HAP-1 (cell line): ENCODE measurements at regions not wholly inside any gene's neighbourhood (a gene's known extent, or its start where the extent isn't known, plus 50 kb on each side); places are given as distances from the start of the nearest gene placed in this dataset.

Source experiments
- DNase-seq, 2 experiments: peaks; one replicate each; pipeline ENCODE4 v3.0.0-alpha.2; 2016 to 2020; ENCODE audit warnings: low spot score in 2 of 2
- H3K27me3 ChIP-seq: fragments of 250-450 bp; sonication (Bioruptor Pico); 2 replicates; pipeline ENCODE4 v1.5.1; 2020; ENCODE audit warnings: low read depth, mild to moderate bottlenecking, moderate library complexity
- H3K36me3 ChIP-seq: fragments of 250-450 bp; sonication (Bioruptor Pico); replicated peaks from 2 replicates; pipeline ENCODE4 v1.5.1; 2020; ENCODE audit warnings: mild to moderate bottlenecking
- H3K4me1 ChIP-seq: fragments of 250-450 bp; sonication (Bioruptor Pico); 2 replicates; pipeline ENCODE4 v1.5.1; 2020; ENCODE audit warnings: mild to moderate bottlenecking
- H3K4me3 ChIP-seq: fragments of 250-450 bp; sonication (Bioruptor Pico); 2 replicates; pipeline ENCODE4 v1.5.1; 2020; ENCODE audit warnings: mild to moderate bottlenecking, moderate library complexity
- H3K9me3 ChIP-seq: fragments of 250-450 bp; sonication (Bioruptor Pico); 2 replicates; pipeline ENCODE4 v1.5.1; 2020; ENCODE audit warnings: mild to moderate bottlenecking, moderate library complexity
- in situ Hi-C: fragments of 300-500 bp; cut with MboI; formaldehyde crosslinking; loops from 3 replicates; pipeline ENCODE4 v1.14.3; 2020; ENCODE audit warnings: low sequenced_read_pairs, inconsistent platforms, mixed read lengths

- Histone ChIP-seq H3K4me1 (no peaks in the 10 kb centered on the region), H3K36me3 (no peaks in the 10 kb centered on the region), H3K27me3 (no peaks in the 10 kb centered on the region), H3K4me3 (no peak overlapping the region), H3K9me3 (no peaks in the 10 kb centered on the region)
- in situ Hi-C loops: no loop called here
- no peak for DNase-seq
Observed at GRCh38 chr7:145082366-145083161, 246.7 kb upstream of the TPK1 start.

DNA sequence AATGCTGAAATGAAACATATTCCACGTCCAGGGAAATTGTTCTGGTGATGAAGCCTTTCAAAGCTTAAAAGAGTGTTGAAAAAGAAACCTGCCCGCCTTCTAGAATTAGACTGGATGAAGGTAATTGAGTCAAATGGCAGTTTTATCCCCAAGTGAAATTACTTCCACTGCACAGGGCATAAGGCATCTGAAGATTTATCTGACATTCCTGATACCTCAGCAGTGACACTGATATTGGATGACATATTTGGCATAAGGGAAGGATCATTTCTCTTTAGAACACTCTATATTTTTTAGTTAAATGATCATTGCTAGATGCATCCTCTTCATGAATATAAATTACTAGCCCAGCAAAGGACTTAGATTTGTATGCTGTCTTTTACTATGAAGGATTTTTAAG lies 229.6 kb upstream of the TPK1 start:
- H3K9me3 ChIP-seq: no peaks in the 10 kb centered on the region
- no peak overlapping the region for H3K4me3 ChIP-seq
- no peaks in the 10 kb centered on the region for H3K36me3 ChIP-seq
- in situ Hi-C loops: no loop called here
- no peaks in the 10 kb centered on the region for H3K4me1 ChIP-seq
- no peak for DNase-seq
- no peaks in the 10 kb centered on the region for H3K27me3 ChIP-seq

DNA sequence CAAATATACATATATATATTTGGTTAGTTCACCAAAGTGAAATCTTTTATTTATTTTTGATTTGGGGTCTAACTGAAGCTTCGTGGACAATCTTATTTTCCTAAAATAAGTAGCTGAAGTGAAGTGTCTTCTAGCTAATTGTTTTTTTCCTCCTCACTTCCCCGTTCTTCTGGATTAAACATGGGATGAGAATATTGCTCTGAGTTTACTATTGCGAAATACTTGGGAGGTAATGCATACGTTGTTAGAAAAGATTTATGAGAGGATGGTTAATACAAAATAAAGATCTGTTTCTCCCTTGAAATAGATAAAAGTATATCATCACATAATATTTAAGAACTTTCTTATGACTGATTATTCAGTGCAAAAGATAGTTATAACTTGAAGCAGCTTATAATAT lies 228.3 kb upstream of the TPK1 start:
- Histone ChIP-seq H3K27me3 (no peaks in the 10 kb centered on the region), H3K4me3 (no peak overlapping the region), H3K9me3 (no peaks in the 10 kb centered on the region), H3K36me3 (no peaks in the 10 kb centered on the region), H3K4me1 (no peaks in the 10 kb centered on the region)
- DNase-seq: no peak
- in situ Hi-C loops: no loop called here

GRCh38 chr7:145053781-145054180 lies 217.9 kb upstream of the TPK1 start:
- Histone ChIP-seq H3K4me3 (no peak overlapping the region), H3K27me3 (no peaks in the 10 kb centered on the region), H3K36me3 (no peaks in the 10 kb centered on the region), H3K4me1 (no peaks in the 10 kb centered on the region), H3K9me3 (no peaks in the 10 kb centered on the region)
- DNase-seq: no peak
- in situ Hi-C loops: no loop called here

- in situ Hi-C loops: no loop called here
Observed at GRCh38 chr7:145050415-145050814, 214.6 kb upstream of the TPK1 start.

DNA sequence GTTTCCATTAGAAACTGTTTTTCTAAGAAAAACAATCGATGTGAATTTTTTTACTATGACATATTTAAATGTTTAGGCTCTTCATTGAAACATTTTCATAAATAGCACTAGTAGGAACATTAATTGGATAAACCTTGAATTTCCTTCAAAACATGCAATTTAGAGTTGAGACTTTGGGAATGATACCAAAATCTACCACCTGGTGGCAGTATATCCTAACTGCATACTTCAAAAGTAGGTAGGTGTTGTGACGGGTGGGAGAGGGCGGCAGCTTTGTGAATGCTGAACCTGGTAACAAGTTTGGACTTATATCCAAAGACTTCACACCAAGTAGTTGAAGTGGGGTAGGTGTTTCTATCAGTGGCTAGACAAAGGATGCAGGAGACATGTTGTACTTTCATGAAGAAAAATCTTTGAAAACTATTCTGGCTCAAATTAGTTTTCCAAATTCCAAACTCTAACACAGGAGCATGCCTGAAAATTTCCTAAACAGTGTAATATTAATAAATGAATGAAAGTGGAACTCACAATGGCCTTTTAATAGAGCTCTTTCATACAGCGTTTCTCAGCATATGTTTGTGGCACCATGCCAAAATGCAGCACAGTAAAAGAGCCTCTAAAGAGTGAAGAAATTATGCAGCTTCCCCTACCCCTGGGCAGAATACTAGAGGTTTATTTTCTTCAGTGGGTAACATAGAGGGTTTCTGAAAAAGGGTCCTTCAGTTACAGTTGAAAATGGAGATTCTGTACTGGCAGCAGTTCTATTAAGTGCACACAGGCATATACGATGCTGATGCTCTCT lies 201.0 kb upstream of the TPK1 start:
- DNase-seq: peak; percentile 53 to 68
- Histone ChIP-seq H3K27me3 (no peaks in the 10 kb centered on the region), H3K4me1 (no peaks in the 10 kb centered on the region), H3K4me3 (no peak overlapping the region), H3K36me3 (no peaks in the 10 kb centered on the region), H3K9me3 (no peaks in the 10 kb centered on the region)
- in situ Hi-C loops: no loop called here

More at GRCh38 chr7:145050415-145050814, 214.6 kb upstream of the TPK1 start:
- Histone ChIP-seq H3K9me3 (no peaks in the 10 kb centered on the region), H3K4me1 (no peaks in the 10 kb centered on the region), H3K27me3 (no peaks in the 10 kb centered on the region), H3K36me3 (no peaks in the 10 kb centered on the region), H3K4me3 (no peak overlapping the region)
- no peak for DNase-seq

DNA sequence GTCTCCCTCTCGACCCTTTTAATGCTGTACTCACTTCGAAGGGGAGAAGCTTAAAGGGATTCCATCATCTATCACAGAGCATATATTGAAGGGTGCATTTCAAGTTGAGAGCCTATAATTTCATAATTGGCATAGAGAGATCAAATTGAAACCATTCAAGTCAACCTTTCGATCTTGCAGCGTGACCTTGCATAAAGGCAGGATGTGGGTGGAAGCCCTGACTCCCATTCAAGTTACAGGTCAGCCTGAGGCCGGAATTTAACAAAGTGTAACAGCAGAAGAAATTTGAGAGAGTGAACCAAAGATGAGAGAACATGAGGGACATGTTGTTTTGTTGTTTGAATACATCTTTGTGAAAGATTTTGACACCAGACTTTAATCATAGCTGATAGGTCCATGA lies 195.3 kb upstream of the TPK1 start:
- no peaks in the 10 kb centered on the region for H3K36me3 ChIP-seq
- no peaks in the 10 kb centered on the region for H3K27me3 ChIP-seq
- H3K9me3 ChIP-seq: no peaks in the 10 kb centered on the region
- H3K4me1 ChIP-seq: no peaks in the 10 kb centered on the region
- no peak for DNase-seq
- in situ Hi-C loops: no loop called here
- H3K4me3 ChIP-seq: no peak overlapping the region

GRCh38 chr7:145030754-145031153 lies 194.9 kb upstream of the TPK1 start:
- DNase-seq: no peak
- Histone ChIP-seq H3K9me3 (no peaks in the 10 kb centered on the region), H3K4me1 (no peaks in the 10 kb centered on the region), H3K36me3 (no peaks in the 10 kb centered on the region), H3K4me3 (no peak overlapping the region), H3K27me3 (no peaks in the 10 kb centered on the region)
- in situ Hi-C loops: no loop called here

- Histone ChIP-seq H3K9me3 (no peaks in the 10 kb centered on the region), H3K36me3 (no peaks in the 10 kb centered on the region), H3K27me3 (no peaks in the 10 kb centered on the region), H3K4me1 (no peaks in the 10 kb centered on the region), H3K4me3 (no peak overlapping the region)
- in situ Hi-C loops: no loop called here
- DNase-seq: no peak
Observed at GRCh38 chr7:145020454-145020853, 184.6 kb upstream of the TPK1 start.

DNA sequence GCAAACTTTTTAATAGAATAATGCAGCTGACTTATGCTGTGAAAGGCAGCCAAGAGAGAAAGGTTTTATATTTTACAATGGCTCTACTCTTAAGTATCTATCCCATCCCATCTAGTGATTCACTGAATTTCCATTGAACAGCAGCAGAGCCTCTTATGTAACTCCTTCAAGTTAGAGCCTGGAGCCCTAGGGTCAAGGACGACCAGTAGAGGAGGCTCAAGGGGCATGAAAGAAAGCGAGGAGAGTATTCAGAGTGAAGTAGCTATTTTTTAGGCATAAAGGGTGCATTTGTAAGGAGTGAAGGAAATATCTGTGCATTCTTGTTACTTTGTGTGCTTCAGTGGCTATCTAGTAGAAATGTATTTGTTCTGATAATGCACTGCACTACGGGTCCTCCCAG lies 180.2 kb upstream of the TPK1 start:
- Histone ChIP-seq H3K27me3 (no peaks in the 10 kb centered on the region), H3K36me3 (no peaks in the 10 kb centered on the region), H3K4me1 (no peaks in the 10 kb centered on the region), H3K9me3 (no peaks in the 10 kb centered on the region), H3K4me3 (no peak overlapping the region)
- no peak for DNase-seq
- in situ Hi-C loops: no loop called here

DNA sequence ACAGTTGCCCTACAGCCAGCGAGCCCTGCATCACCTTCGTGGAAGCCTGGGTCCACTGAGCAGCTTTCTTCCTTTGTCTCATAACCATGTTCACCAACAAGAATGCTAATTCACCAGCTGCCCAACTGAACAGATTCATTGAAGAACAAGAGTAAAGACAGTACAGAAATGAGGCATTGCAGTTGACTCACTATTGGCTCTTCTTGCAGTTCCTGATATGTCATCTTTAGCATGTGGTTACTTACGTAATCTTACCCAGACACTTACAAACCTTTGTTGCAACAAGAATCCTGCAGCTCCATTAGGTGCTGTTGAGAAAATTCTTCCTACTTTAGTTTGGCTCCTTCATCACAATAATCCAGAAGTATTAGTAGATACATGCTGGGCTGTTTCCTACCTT lies 174.0 kb upstream of the TPK1 start:
- Histone ChIP-seq H3K4me3 (no peak overlapping the region), H3K36me3 (no peaks in the 10 kb centered on the region), H3K27me3 (no peaks in the 10 kb centered on the region), H3K4me1 (no peaks in the 10 kb centered on the region), H3K9me3 (no peaks in the 10 kb centered on the region)
- in situ Hi-C loops: no loop called here
- no peak for DNase-seq

DNA sequence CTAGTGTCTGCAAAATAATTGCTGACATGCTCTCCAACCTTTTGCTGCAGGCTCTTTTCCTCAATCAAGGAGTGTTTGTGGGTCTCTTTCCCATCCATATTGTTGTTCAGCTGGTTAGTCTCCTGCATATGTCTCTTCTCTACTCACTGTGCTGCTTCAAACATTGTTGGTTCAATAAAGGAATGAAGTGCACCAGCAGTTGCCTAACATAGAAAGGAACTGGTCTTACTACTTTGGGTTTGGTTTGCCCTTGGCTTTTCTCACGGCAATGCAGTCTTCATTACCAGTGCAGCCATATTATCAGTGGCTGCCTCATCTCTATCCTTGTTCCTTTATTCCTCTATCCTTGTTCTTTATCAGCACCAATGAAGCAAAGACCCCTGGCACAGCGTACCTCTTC lies 169.7 kb upstream of the TPK1 start:
- in situ Hi-C loops: no loop called here
- Histone ChIP-seq H3K9me3 (no peaks in the 10 kb centered on the region), H3K4me3 (no peak overlapping the region), H3K36me3 (no peaks in the 10 kb centered on the region), H3K27me3 (no peaks in the 10 kb centered on the region), H3K4me1 (no peaks in the 10 kb centered on the region)
- no peak for DNase-seq

DNA sequence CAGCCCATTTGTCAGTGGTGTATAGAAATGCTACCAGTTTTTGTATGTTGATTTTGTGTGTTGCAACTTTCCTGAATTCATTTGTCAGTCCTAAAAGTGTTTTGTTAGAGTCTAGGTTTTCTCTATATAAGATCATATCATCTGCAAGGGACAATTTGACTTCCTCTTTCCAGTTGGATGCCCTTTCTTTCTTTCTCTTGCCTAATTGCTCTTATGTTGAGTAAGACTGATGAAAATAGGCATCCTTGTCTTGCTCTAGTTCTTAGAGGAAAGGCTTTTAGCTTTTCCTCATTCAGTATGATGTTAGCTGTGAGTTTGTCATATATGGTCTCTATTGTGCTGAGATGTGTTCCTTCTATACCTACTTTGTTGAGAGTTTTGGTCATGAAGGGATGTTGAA lies 161.7 kb upstream of the TPK1 start:
- no peak for DNase-seq
- in situ Hi-C loops: no loop called here

DNA sequence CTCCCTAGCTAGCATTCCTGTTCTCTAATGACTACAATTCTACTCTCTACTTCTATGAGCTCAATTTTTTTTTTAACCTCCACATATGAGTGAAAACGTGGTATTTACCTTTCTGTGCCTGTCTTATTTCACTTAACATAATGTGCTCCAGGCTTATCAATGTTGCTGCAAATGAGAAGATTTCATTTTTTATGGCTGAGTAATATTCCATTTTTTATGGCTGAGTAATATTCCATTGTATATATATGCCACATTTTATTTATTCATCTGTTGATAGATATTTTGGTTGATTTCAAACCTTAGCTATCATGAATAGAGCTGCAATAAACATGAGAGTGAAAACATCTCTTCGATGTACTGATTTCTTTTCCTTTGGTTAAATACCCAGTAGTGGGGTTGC lies 159.6 kb upstream of the TPK1 start:
- H3K36me3 ChIP-seq: no peaks in the 10 kb centered on the region
- in situ Hi-C loops: no loop called here
- no peak overlapping the region for H3K4me3 ChIP-seq
- no peaks in the 10 kb centered on the region for H3K9me3 ChIP-seq
- H3K27me3 ChIP-seq: no peaks in the 10 kb centered on the region
- no peaks in the 10 kb centered on the region for H3K4me1 ChIP-seq
- DNase-seq: no peak

More for the DNA sequence above, 161.7 kb upstream of the TPK1 start:
- Histone ChIP-seq H3K4me1 (no peaks in the 10 kb centered on the region), H3K27me3 (no peaks in the 10 kb centered on the region), H3K4me3 (no peak overlapping the region), H3K36me3 (no peaks in the 10 kb centered on the region), H3K9me3 (no peaks in the 10 kb centered on the region)
